ENCODE measurements at regions not wholly inside any gene's neighbourhood (a gene's known extent, or its start where the extent isn't known, plus 50 kb on each side); places are given as distances from the start of the nearest gene placed in this dataset.

GRCh38 chr17:74009056-74009625 is 194.3 kb upstream of the RPL38 start:
- H3K36me3 ChIP-seq = no peaks in the 10 kb centered on the region
- no peaks in the 10 kb centered on the region for H3K4me1 ChIP-seq
- TF ChIP-seq, protein P1, sequence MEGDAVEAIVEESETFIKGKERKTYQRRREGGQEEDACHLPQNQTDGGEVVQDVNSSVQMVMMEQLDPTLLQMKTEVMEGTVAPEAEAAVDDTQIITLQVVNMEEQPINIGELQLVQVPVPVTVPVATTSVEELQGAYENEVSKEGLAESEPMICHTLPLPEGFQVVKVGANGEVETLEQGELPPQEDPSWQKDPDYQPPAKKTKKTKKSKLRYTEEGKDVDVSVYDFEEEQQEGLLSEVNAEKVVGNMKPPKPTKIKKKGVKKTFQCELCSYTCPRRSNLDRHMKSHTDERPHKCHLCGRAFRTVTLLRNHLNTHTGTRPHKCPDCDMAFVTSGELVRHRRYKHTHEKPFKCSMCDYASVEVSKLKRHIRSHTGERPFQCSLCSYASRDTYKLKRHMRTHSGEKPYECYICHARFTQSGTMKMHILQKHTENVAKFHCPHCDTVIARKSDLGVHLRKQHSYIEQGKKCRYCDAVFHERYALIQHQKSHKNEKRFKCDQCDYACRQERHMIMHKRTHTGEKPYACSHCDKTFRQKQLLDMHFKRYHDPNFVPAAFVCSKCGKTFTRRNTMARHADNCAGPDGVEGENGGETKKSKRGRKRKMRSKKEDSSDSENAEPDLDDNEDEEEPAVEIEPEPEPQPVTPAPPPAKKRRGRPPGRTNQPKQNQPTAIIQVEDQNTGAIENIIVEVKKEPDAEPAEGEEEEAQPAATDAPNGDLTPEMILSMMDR (IDR thresholded peaks at IDR 0.05) = no peak
- DNase-seq (no peak), ATAC-seq (no peak)
- peaks cover 52% of the 10 kb centered on the region for H3K27me3 ChIP-seq (ENCODE audit: low read depth)
- no peaks in the 10 kb centered on the region for H3K9me3 ChIP-seq
- intact Hi-C loops (cut with DNase I) = no loop called here
- no peak overlapping the region for H3K27ac ChIP-seq
- no peak overlapping the region for H3K4me3 ChIP-seq

- TF ChIP-seq, protein P1 (IDR thresholded peaks at IDR 0.05) = no peak
- Histone ChIP-seq H3K27me3 (ENCODE audit: low read depth) (peaks cover 38% of the 10 kb centered on the region), H3K4me3 (no peak overlapping the region), H3K27ac (no peak overlapping the region), H3K9me3 (no peaks in the 10 kb centered on the region), H3K36me3 (no peaks in the 10 kb centered on the region), H3K4me1 (no peaks in the 10 kb centered on the region)
- no peak for ATAC-seq
- intact Hi-C loops (cut with DNase I) = no loop called here
- DNase-seq = no peak
Observed at GRCh38 chr17:74010903-74011302, 192.6 kb upstream of the RPL38 start.

- Histone ChIP-seq H3K9me3 (no peaks in the 10 kb centered on the region), H3K4me1 (no peaks in the 10 kb centered on the region), H3K36me3 (no peaks in the 10 kb centered on the region), H3K27ac (no peak overlapping the region), H3K27me3 (ENCODE audit: low read depth) (peaks cover 31% of the 10 kb centered on the region), H3K4me3 (no peak overlapping the region)
- TF ChIP-seq, protein P1 (IDR thresholded peaks at IDR 0.05) = no peak
- DNase-seq = no peak
- ATAC-seq = no peak
- intact Hi-C loops (cut with DNase I) = no loop called here
Observed at GRCh38 chr17:74011966-74012365, 191.5 kb upstream of the RPL38 start.

DNA sequence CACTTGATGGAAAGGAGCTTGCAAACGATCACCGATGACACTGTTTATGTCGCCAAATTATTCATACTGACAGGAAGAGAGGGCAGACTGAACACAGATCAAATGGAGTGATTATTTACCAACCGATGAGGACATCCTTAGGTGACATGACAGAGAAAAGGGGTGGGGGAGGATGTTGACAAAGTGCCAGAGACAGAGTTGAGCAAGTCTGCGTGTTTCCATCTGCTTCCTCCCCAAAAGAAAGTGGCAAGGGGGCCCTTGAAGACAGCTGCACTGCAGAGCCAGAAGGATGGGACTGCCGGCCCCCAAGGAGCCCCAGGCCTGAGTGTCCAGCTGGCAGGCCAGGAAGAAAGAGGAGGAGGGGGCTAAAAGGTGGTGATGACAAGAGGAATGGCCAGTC is 191.0 kb upstream of the RPL38 start:
- H3K36me3 ChIP-seq = no peaks in the 10 kb centered on the region

GRCh38 chr17:74015316-74015715 is 188.2 kb upstream of the RPL38 start:
- Histone ChIP-seq H3K27ac (no peak overlapping the region), H3K9me3 (no peaks in the 10 kb centered on the region), H3K36me3 (no peaks in the 10 kb centered on the region), H3K27me3 (ENCODE audit: low read depth) (peaks cover 18% of the 10 kb centered on the region), H3K4me1 (no peaks in the 10 kb centered on the region), H3K4me3 (no peak overlapping the region)
- no peak for DNase-seq
- ATAC-seq = no peak
- TF ChIP-seq, protein P1 (IDR thresholded peaks at IDR 0.05) = no peak
- intact Hi-C loops (cut with DNase I) = no loop called here

More for the DNA sequence above, 191.0 kb upstream of the RPL38 start:
- H3K27me3 ChIP-seq (ENCODE audit: low read depth) = peaks cover 31% of the 10 kb centered on the region
- H3K4me1 ChIP-seq = no peaks in the 10 kb centered on the region
- no peak overlapping the region for H3K27ac ChIP-seq
- H3K9me3 ChIP-seq = no peaks in the 10 kb centered on the region
- ATAC-seq (no peak), DNase-seq (no peak)
- no peak overlapping the region for H3K4me3 ChIP-seq
- TF ChIP-seq, protein P1 (IDR thresholded peaks at IDR 0.05) = no peak
- intact Hi-C loops (cut with DNase I) = no loop called here
